Endothelial cell (in vitro differentiated cells): ENCODE measurements at regions not wholly inside any gene's neighbourhood (a gene's known extent, or its start where the extent isn't known, plus 50 kb on each side); places are given as distances from the start of the nearest gene placed in this dataset.

Experiments used
- DNase-seq: peaks from one replicate; pipeline ENCODE4 v3.0.0; 2021; ENCODE audit warnings: low spot score
- H3K27ac Mint-ChIP-seq: one replicate; pipeline ENCODE4 v1.8.0; 2021; ENCODE audit warnings: mixed read lengths, inconsistent platforms; ENCODE audit not compliant: unreplicated experiment
- H3K27me3 Mint-ChIP-seq: one replicate; pipeline ENCODE4 v1.8.0; 2021; ENCODE audit warnings: mild to moderate bottlenecking, moderate library complexity, mixed read lengths, inconsistent platforms; ENCODE audit not compliant: unreplicated experiment
- H3K36me3 Mint-ChIP-seq: one replicate; pipeline ENCODE4 v1.8.0; 2021; ENCODE audit warnings: mild to moderate bottlenecking, low read depth, mixed read lengths, inconsistent platforms; ENCODE audit not compliant: unreplicated experiment
- H3K4me1 Mint-ChIP-seq: one replicate; pipeline ENCODE4 v1.8.0; 2021; ENCODE audit warnings: mild to moderate bottlenecking, mixed read lengths, inconsistent platforms; ENCODE audit not compliant: unreplicated experiment
- H3K4me3 Mint-ChIP-seq: one replicate; pipeline ENCODE4 v1.8.0; 2021; ENCODE audit warnings: mild to moderate bottlenecking, mixed read lengths, inconsistent platforms; ENCODE audit not compliant: unreplicated experiment
- H3K9me3 Mint-ChIP-seq: one replicate; pipeline ENCODE4 v1.8.0; 2021; ENCODE audit warnings: mixed read lengths, inconsistent platforms; ENCODE audit not compliant: unreplicated experiment
- TF ChIP-seq, protein P1 (sequence below): fragments of 200-600 bp; sonication (generic); IDR thresholded peaks from one replicate; pipeline ENCODE4 v1.5.0; 2021; ENCODE audit warnings: antibody characterized with exemption; ENCODE audit not compliant: unreplicated experiment

DNA sequence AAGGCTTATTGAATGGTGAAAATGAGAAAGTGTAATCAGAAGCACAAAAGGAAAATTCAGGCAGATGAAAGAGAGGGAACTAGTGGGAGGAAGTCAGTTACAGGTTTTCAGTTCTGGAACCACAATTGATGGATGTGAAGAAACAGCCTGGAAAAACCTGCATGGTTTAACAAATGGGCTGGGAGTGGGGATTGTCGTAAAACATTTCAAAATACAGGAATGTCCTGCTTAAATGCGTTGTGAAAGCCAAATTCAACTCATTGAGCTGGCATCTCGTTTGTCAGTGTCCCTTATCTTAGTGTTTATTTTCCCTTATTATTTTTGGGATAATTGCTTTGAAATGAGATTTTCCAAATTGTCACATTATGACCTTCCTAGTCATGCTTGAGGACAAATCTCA is 106.5 kb upstream of the RFC3 start:
- TF ChIP-seq, protein P1, sequence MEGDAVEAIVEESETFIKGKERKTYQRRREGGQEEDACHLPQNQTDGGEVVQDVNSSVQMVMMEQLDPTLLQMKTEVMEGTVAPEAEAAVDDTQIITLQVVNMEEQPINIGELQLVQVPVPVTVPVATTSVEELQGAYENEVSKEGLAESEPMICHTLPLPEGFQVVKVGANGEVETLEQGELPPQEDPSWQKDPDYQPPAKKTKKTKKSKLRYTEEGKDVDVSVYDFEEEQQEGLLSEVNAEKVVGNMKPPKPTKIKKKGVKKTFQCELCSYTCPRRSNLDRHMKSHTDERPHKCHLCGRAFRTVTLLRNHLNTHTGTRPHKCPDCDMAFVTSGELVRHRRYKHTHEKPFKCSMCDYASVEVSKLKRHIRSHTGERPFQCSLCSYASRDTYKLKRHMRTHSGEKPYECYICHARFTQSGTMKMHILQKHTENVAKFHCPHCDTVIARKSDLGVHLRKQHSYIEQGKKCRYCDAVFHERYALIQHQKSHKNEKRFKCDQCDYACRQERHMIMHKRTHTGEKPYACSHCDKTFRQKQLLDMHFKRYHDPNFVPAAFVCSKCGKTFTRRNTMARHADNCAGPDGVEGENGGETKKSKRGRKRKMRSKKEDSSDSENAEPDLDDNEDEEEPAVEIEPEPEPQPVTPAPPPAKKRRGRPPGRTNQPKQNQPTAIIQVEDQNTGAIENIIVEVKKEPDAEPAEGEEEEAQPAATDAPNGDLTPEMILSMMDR: no peak
- Mint-ChIP-seq H3K4me3 (no peak overlapping the region), H3K27ac (no peak overlapping the region), H3K36me3 (no peaks in the 10 kb centered on the region), H3K9me3 (no peaks in the 10 kb centered on the region), H3K27me3 (peaks cover 1% of the 10 kb centered on the region), H3K4me1 (peaks cover 3% of the 10 kb centered on the region)
- no peak for DNase-seq

GRCh38 chr13:33717775-33718174 is 100.2 kb upstream of the RFC3 start:
- no peaks in the 10 kb centered on the region for H3K9me3 Mint-ChIP-seq
- TF ChIP-seq, protein P1: no peak
- no peaks in the 10 kb centered on the region for H3K4me1 Mint-ChIP-seq
- DNase-seq: no peak
- no peak overlapping the region for H3K27ac Mint-ChIP-seq
- no peak overlapping the region for H3K4me3 Mint-ChIP-seq
- H3K27me3 Mint-ChIP-seq: no peaks in the 10 kb centered on the region
- no peaks in the 10 kb centered on the region for H3K36me3 Mint-ChIP-seq

- Mint-ChIP-seq H3K27me3 (no peaks in the 10 kb centered on the region), H3K36me3 (no peaks in the 10 kb centered on the region), H3K4me1 (no peaks in the 10 kb centered on the region), H3K27ac (no peak overlapping the region), H3K9me3 (no peaks in the 10 kb centered on the region), H3K4me3 (no peak overlapping the region)
- DNase-seq: no peak
- TF ChIP-seq, protein P1: no peak
Measured at GRCh38 chr13:33721724-33722123, 96.2 kb upstream of the RFC3 start.

- Mint-ChIP-seq H3K4me3 (no peak overlapping the region), H3K36me3 (no peaks in the 10 kb centered on the region), H3K27ac (no peak overlapping the region), H3K27me3 (no peaks in the 10 kb centered on the region), H3K4me1 (no peaks in the 10 kb centered on the region), H3K9me3 (no peaks in the 10 kb centered on the region)
- DNase-seq: no peak
- TF ChIP-seq, protein P1: no peak
Measured at GRCh38 chr13:33722216-33722915, 95.6 kb upstream of the RFC3 start.

GRCh38 chr13:33723365-33723764 is 94.6 kb upstream of the RFC3 start:
- DNase-seq: no peak
- no peaks in the 10 kb centered on the region for H3K9me3 Mint-ChIP-seq

More at GRCh38 chr13:33723365-33723764, 94.6 kb upstream of the RFC3 start:
- Mint-ChIP-seq H3K4me3 (no peak overlapping the region), H3K36me3 (no peaks in the 10 kb centered on the region), H3K27ac (no peak overlapping the region), H3K4me1 (no peaks in the 10 kb centered on the region), H3K27me3 (no peaks in the 10 kb centered on the region)
- TF ChIP-seq, protein P1: no peak
